ENCODE measurements at regions not wholly inside any gene's neighbourhood (a gene's known extent, or its start where the extent isn't known, plus 50 kb on each side); places are given as distances from the start of the nearest gene placed in this dataset.

GRCh38 chr2:156867201-156867600 lies 390.3 kb upstream of the GALNT5 start:
- TF ChIP-seq CBFB (CRISPR knock-in tag; IDR thresholded peaks at IDR 0.05; ENCODE audit: low read depth) (no peak), NR1H2 (CRISPR knock-in tag; IDR thresholded peaks at IDR 0.05) (no peak)
- TF ChIP-seq, protein P1, sequence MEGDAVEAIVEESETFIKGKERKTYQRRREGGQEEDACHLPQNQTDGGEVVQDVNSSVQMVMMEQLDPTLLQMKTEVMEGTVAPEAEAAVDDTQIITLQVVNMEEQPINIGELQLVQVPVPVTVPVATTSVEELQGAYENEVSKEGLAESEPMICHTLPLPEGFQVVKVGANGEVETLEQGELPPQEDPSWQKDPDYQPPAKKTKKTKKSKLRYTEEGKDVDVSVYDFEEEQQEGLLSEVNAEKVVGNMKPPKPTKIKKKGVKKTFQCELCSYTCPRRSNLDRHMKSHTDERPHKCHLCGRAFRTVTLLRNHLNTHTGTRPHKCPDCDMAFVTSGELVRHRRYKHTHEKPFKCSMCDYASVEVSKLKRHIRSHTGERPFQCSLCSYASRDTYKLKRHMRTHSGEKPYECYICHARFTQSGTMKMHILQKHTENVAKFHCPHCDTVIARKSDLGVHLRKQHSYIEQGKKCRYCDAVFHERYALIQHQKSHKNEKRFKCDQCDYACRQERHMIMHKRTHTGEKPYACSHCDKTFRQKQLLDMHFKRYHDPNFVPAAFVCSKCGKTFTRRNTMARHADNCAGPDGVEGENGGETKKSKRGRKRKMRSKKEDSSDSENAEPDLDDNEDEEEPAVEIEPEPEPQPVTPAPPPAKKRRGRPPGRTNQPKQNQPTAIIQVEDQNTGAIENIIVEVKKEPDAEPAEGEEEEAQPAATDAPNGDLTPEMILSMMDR (IDR thresholded peaks at IDR 0.05): no peak
